ENCODE measurements at regions not wholly inside any gene's neighbourhood (a gene's known extent, or its start where the extent isn't known, plus 50 kb on each side); places are given as distances from the start of the nearest gene placed in this dataset.

GRCh38 chr12:84422340-84422739 lies 490.3 kb downstream of the SLC6A15 start:
- H3K36me3 ChIP-seq (ENCODE audit: control insufficient read depth, insufficient read depth, low read length) = no peaks in the 10 kb centered on the region
- in situ Hi-C loops (cut with MboI; ENCODE audit: low sequenced_read_pairs) (no loop called here), dilution Hi-C loops (cut with HindIII; ENCODE audit: low sequenced_read_pairs, unreplicated experiment) (no loop called here), intact Hi-C loops (cut with micrococcal nuclease) (no loop called here)
- H3K56ac ChIP-seq (ENCODE audit: extremely low read depth, insufficient read depth, low read length) = no peak overlapping the region
- no peak overlapping the region for H3K14ac ChIP-seq (replicated peaks; ENCODE audit: low read depth, low read length)
- H3K23ac ChIP-seq (ENCODE audit: low read depth, low read length) = no peak overlapping the region
- H3K4me1 ChIP-seq (ENCODE audit: control insufficient read depth, insufficient read depth, low read length) = no peaks in the 10 kb centered on the region
- H3K27ac ChIP-seq (ENCODE audit: insufficient read depth, low read length) = no peak overlapping the region
- H3K27me3 ChIP-seq (ENCODE audit: control insufficient read depth, insufficient read depth, low read length) = no peaks in the 10 kb centered on the region
- no peak overlapping the region for H2BK5ac ChIP-seq (ENCODE audit: low read depth, low read length, poor library complexity, severe bottlenecking)
- H2AK9ac ChIP-seq (replicated peaks; ENCODE audit: low read depth, low read length, poor library complexity) = no peak overlapping the region
- no peak overlapping the region for H2BK15ac ChIP-seq (ENCODE audit: low read depth, low read length)
- no peak for DNase-seq
- no peak overlapping the region for H3K4me3 ChIP-seq (ENCODE audit: insufficient read depth, low read depth, low read length)
- no peak overlapping the region for H4K5ac ChIP-seq (ENCODE audit: low read depth, low read length)
- no peak overlapping the region for H3K4me2 ChIP-seq (ENCODE audit: low read depth, low read length)
- H3K9me3 ChIP-seq (ENCODE audit: control insufficient read depth, insufficient read depth, low read length) = no peaks in the 10 kb centered on the region
- H3K4ac ChIP-seq (ENCODE audit: low read depth, low read length) = no peak overlapping the region
- H2AK5ac ChIP-seq (ENCODE audit: low read depth, low read length) = no peak overlapping the region
- no peak overlapping the region for H2AFZ ChIP-seq (replicated peaks; ENCODE audit: low read length, poor library complexity)
- no TSS peak for BruUV-seq (replicated peaks)
- H4K20me1 ChIP-seq (ENCODE audit: insufficient read depth, low read length) = no peaks in the 10 kb centered on the region
- no peak overlapping the region for H2BK20ac ChIP-seq (ENCODE audit: low read depth, low read length)
- H3K79me1 ChIP-seq (ENCODE audit: low read depth in 1 of 2, low read length in 2 of 2) = no peaks in the 10 kb centered on the region
- H3K18ac ChIP-seq (ENCODE audit: low read depth, low read length) = no peak overlapping the region
- no peak overlapping the region for H4K8ac ChIP-seq (ENCODE audit: low read depth in 2 of 2, low read length in 2 of 2)
- no peak overlapping the region for H3K9ac ChIP-seq (ENCODE audit: low read depth, low read length)
- no peaks in the 10 kb centered on the region for H3K9me1 ChIP-seq (ENCODE audit: insufficient read depth, low read length)
- ChIA-PET CTCF (no interaction called here), POLR2A (ENCODE audit: unreplicated experiment) (no interaction called here)
- H2BK120ac ChIP-seq (ENCODE audit: low read depth, low read length) = no peak overlapping the region
- WGBS, 2 experiments (ENCODE audit: extremely low coverage in 2 of 2, insufficient read length in 1 of 2) = no CpG with 5 or more reads among the region's 2 CpGs
- no peak for ATAC-seq (ENCODE audit: low read depth)
- no peak overlapping the region for H4K91ac ChIP-seq (ENCODE audit: insufficient read depth, low read depth, low read length)
- TF ChIP-seq MAFK (IDR thresholded peaks at IDR 0.05; ENCODE audit: low read depth, low read length) (0 out of 2 replicates have a peak, but pooled peaks have one; percentile 24), RFX5 (IDR thresholded peaks at IDR 0.05; ENCODE audit: low read depth, low read length) (no peak)

Data from IMR-90 (cell line).